HG03025 (cell line): ENCODE measurements at regions not wholly inside any gene's neighbourhood (a gene's known extent, or its start where the extent isn't known, plus 50 kb on each side); places are given as distances from the start of the nearest gene placed in this dataset.

ENCODE experiments used
- ATAC-seq: cut with Tn5 transposase; IDR thresholded peaks from one replicate; pipeline ENCODE4 v1.9.1; 2021; ENCODE audit warnings: mild to moderate bottlenecking, moderate library complexity; ENCODE audit not compliant: unreplicated experiment, low FRiP score

DNA sequence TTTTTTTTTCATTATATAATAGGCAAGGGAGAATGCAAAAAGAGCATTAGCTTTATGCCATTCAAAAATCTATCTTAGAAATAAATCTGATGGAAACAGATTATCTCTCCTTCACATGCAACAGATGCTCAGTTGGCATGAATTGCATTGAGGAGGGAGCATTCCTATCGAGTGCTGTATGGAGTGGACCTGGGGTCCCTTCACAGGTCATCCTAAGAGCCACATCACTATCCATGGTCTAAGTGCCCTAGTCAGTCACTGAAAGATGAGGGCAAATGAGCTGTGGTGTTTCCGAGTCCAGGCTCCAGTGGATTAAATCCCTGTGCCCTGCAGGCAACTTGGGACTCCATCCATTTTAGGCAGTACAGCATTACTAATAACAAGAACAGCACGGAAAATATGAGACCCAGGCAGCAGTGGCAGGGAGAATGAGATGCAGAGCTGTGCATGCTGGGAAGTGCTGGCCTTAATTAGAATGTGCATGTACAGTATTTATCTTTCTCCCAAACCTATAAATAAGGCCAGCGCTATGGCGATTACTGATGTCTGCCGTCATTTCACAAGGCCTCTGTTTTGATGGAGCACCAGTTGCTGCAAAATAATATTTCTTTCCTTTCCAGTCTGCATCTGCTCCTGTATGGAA lies 512.3 kb upstream of the PLXNA2 start:
- no peak for ATAC-seq

DNA sequence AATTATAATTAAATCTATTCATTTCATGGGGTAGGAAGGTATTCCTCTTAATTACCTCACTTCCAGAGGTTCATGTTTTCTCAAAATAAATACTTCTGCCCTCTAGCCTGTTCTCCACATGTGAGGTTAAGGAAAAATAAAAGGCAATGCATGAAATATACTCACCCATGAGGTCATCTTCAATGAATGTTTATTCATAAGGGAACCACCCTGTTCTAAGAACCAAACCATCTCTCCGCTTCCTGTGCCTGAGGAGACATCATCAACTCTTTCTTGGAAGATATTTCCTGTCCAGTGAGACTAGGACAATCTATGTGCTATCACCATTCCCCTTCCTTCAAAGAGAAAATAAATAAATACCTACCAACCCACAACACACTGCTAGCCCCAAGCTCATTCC lies 513.7 kb upstream of the PLXNA2 start:
- ATAC-seq: no peak

DNA sequence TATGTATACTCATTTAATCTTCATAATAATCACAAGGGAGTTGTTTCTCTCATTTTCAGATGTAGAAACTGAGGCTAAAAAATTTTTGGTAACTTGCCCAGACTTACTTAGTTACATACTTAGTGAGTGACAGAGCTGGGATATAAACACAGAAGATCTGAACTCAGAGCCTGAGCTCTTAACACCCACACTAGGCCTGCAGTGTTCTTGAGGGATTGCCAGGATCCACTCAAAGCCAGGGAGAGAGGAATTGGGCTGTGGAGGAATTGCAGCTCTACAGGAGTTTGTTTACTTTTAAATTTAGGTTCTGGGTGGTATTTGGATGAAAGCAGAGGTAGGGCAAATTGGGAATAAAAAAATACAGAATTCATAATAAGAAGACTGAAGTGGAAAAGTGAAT lies 515.1 kb upstream of the PLXNA2 start:
- no peak for ATAC-seq

DNA sequence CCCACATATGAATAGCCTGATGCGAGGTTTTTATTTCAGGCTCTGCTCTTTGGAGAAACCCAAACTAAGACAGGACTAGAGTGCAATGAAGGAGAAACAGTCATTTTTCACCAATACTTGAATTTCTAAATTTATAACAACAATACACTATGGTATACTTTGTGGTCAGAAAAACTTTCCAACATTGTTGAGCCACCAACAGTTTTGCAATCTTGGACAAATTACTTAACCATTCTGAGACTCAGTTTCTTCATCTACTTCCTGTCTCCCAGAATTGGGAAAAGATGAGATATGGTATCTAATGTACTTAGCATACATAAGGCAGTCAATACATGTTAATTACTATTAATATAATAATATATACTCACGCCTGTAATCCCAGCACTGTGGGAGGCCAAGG lies 519.8 kb upstream of the PLXNA2 start:
- ATAC-seq: no peak

DNA sequence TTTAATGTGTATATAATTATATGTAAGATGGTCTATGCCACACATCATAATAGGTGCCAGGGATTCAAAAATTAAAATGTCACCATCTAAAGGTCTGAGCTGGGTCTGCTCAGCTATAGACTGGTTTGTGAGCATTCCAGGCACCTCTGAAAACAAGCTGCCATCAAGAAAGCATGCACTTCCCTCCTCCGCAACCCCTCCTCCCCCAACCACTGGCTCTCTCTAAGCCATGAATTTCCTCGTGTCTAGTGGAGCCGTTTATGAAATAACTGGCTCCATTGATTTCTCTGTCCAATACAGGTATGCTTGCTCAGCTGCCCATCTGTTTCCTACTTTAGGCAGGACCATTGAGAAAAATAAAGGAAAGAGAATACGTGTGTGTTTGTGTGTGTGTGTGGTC lies 522.6 kb upstream of the PLXNA2 start:
- ATAC-seq: no peak

DNA sequence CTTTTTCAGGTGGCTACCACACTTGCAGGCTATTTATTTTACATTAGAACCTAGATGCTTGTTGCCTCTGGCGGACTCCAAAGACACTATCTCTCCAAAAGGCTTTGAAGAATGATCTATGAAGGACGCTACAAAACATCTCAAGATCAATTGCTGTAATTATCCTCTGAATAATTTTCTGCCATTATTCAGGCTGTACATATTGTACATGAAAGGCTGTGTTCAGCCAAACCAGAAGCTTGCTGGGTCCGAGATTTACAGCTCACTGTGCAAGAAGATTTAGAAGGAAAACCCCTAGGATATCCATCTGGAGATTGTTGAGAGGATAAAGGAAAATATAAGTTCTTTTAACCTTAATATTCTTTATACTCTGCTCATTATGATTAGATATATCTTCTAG lies 523.6 kb upstream of the PLXNA2 start:
- ATAC-seq: no peak

DNA sequence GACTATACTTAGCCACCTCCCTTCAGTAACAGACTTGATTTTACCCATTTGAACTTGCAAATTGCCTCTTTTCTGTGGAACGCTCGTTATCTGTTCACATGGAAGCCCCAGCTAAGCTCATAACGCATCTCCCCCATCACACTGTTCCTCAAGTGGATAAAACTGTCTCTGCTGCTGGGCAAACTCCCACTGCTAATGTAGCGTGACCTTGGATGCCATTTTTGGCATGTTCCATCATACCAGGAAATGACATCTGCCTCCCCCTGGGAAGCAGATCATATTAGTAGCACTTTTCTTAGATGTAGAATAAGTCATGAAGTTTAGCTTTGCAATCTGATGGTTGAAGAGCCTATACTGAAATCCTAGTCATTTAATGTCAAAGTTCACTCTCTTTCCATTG lies 528.7 kb upstream of the PLXNA2 start:
- no peak for ATAC-seq

DNA sequence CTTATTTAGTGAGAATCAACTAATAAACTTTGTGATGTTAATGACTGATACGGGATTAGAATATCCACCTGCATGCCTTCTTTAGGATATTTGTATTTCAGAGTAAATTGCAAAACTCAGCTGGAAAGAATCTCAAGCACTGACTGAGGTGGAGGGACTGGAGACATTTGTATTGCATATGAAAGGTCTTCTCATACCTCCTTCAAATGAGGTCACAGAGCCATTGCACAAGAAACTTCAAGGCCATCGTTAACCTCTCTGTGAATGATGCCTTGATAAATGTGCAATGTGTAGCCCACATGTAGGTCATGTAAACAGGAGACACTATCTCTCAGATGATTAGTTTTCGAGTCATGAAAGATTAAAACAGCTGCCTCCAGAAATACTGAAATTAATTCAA lies 531.7 kb upstream of the PLXNA2 start:
- ATAC-seq: no peak

DNA sequence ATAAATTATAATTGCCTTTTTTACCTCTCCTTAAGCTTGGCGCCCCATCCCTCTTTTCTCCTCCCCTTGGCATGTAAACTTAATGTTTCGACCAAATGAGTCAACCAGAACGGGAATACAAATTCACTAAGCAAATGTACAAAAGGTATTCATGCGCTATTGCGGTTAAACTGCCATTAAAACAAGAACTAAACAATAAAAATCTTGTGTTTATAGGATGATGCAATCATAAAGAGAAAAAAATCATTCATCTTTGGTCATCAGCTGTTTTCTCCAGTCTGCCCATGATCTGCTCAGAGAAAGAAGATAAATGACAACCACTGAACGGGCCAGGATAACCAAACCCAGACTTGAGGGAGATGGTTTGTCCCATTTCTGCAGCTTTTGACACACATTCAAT lies 534.2 kb upstream of the PLXNA2 start:
- ATAC-seq: no peak

DNA sequence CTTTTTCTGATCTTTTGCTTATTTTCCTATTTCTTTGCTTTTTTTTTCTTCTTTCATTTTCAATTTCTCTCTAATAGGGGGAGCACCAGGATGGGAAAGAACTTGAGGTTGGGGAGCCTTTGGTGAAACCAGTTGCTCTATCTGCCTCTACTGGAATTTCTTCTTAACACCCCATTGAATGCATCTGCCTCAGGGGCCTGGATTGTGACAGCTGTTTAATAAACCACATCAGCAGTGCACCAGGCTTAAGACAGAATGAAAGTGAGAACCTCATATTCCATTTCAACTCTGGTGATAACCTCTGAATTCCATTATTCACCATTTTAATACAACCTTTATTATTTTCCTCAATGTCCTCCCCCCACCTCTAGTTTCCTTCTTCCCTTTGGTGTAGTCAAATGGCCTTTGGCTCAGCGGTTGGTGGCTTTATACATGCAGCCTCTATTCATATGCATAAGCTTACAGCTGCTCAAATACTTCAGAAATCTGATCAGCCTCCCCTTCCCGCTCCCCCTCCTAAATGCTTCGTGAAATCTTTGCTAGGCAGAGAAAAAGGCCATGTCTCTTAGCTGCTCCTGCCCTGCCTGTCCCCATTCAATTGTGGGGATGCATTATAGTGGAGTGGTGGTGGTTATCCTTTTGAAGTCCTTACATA lies 537.3 kb upstream of the PLXNA2 start:
- no peak for ATAC-seq

DNA sequence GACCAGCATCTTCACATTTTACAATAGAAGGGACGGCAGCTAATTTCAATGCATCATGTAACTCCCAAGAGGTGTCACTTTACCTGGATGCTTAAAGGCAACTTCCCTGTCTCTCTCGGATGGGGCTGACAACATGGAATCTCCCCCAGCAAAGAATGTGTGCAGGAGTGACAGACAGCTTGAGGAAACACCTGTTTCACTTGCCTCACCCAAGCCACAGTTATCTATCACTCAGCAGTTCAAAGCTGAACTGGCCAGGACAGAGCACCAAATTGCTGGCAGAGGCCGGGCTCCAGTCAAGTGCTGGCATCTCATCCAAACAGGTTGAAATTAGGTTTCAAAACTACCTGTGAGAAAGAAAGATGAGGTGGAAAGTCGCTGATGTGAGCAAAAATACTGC lies 538.0 kb upstream of the PLXNA2 start:
- no peak for ATAC-seq

DNA sequence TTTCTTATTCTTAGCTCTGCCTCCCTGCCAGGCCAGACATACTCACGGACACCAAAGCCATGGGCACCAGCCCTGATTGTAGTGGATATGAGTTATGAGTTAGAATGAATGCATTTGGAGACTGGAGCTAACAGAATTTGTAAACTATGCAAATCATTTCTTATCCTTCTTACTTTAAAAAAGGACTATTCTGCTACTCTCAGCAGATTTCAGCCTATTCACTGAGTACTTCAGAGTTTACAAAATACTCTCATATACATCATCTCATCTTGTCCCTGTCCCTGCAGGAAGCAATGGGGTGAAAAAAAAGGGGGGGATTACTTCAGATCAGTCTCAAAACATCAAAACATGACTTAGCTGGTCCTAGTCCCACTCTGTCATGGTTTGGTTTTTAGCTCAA lies 541.4 kb upstream of the PLXNA2 start:
- ATAC-seq: no peak

DNA sequence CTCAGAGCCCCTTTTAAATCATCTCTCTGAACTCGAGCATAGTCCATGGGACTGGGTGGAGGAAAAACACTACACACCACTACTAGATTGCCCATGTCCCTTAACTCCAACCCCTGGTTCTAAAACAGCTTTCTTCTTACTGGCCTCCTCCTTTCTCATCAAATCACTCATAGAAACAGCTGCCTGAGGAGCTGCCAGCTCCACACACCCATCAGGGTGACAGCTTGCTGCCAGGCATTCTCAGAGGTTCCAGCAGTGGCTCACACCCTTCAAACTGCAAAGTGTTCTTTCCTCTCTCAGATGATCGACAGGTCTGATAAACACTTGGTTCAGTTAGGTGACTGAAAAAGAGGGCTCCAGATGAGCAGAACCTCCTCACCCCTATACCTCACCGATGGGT lies 543.0 kb upstream of the PLXNA2 start:
- ATAC-seq: no peak

DNA sequence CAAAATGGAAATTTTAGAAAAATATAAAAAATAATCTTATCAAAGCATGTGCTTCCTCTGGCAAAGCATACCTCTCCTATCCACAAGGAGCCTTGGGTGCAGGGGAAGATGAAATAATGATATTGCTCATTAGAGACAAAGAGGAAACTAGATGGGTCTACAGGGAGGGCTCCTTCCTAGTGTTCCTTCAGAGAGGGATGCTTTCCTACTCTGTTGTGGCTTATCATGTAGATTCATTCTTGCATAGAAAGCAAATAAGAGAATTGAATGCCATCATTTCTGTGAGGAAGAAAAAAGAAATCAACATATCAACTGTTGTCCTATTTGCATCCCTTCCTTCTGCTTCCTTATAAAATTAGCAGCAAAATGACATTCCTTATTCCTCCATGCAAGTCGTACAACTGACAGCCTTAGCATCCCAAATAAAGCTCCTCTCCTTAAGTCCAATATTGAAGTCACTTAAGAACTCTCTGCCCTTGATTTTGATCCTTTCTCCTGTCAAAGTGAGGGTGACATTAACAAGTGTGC lies 543.9 kb upstream of the PLXNA2 start:
- ATAC-seq: no peak

DNA sequence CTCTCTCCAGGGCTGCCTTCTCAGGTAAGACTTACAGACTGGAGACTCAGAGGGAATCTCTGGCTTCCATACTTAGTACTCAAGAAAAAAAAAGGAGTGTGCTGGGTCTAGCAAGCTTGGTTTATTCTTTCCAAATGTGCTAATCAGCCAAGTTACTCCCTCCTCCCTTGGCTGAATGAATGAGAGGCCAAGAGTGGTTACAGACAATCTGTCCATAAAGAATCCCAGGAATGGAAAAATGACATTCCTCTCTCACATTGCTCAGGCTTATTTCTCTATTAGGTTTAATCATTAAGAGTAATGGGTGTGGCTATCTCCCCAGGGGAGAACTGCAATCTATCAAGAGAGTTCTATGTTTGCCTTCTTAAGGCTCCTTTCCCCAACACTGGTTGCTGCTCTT lies 547.3 kb upstream of the PLXNA2 start:
- no peak for ATAC-seq

DNA sequence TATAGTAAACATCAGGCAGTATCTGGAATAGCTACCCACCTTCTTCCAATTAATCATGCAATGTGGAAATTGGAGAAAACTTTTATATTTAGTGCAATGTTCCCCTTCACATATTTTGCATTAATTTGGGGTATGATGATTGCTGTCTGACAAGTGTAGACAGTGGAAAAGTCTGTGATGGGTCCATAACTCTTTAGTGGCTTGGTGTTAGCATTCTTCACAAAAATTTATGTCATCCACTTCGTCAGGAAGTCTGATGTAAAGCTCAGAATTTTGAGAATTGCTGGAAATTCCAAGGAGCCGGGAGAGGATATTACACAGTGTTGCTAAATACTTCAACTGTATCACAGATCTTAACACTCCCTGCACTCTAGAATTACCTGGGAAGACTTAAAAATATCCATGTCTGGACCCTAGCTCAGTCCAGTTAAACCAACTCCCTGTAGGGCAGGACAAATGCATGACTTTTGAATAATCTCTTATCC lies 549.7 kb upstream of the PLXNA2 start:
- no peak for ATAC-seq

DNA sequence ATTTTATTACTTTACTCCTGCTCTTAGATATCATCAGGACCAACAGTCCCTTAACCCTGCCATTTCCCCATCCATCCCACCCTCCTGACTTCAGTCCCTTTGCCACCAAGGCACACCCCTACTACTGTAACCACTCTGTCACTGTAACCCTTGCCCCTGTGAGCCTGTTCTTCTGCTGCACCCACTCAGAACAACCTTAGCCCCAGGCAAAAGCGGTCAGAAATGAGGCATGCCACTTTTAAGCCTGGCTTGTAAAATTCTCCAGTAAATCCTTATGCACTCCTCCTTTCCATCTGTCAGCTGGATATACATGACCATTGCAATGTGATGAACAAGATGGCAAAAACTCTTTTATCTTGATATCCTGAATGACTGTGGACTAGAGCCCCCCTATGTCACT lies 555.0 kb upstream of the PLXNA2 start:
- ATAC-seq: no peak

DNA sequence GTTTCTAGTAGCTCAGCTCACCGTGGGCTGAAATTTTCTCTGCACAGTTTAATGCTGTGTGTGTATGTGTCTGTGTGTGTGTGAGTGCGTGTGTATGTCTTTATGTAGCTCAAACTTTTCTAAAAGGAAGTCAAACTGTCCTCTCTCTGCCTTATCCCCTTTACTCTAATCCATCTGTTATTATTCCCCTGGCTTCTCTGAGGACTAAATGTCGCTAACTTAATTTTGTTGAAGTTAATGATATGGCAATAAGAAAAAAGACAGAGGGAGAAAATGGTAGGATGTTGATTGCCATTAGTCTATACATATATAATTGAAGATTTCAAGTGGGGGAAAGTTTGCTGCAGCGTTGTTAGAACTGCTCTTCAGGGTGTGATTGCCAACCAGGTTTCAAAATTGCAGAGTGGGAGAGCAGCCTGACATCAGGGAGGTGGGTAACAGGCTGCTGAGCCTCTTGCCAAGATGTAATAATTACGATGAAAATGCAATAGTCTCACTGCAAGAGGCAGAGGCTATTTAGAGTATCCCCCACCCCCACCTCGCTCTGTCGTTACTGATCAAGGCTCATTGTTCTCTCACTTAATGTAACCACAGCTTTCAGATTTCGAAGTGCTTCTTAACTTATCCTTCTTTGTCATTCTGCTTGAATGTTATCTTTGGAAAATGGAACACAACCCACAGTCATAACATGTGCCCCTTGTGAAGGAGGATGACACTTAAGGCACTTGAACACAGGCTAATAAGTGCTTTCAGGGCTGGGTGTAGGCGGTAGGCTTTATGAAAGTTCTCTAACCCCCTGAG lies 559.0 kb upstream of the PLXNA2 start:
- no peak for ATAC-seq

DNA sequence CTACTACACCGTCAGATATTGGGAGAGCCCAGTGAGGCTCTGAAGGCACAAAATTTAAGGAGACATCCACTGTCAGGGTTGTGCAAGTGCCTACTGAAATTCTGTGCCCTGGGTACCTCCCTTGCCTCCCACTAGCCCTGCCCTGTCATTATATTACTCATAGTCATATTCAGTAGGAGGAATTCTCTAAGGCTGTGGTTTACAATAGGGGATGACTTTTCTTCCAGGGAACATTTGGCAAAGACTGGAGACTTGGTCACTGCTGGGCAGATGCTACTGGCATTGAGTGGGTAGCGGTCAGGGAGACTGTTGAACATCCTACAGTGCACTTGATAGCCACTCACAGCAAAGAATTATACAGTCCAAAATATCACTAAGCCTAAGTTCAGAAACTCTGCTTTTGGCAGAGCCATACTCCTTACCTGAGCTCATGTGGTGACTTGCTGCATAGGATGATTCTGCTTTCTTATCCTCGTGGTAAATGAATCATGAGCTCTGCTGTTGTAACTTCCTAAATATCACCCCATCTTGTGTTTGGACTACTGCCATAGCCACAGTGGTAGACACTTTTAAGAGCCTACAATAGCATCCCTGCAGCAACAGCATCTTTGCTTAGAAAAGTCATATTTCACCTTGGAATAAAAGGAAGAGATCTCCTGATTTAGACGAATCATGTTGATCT lies 563.4 kb upstream of the PLXNA2 start:
- no peak for ATAC-seq

DNA sequence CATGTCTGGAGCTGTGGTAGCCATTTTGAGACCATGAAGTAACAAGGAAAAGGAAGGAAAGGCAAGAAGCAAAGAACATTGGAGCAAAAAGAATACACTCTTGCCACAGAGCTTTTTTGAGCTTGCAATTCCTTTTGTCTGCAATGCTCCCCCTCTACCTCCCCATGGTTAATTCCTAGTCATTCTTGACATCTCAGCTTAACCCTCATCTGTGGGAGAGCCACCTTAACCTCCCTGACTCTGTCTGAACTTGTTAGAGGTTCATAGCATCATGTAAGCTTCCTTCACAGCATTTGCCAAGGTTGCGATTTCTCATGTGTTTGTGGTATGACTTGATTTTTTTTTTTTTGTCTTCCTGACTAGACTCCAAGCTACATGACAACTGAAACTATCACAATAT lies 564.1 kb upstream of the PLXNA2 start:
- ATAC-seq: no peak

DNA sequence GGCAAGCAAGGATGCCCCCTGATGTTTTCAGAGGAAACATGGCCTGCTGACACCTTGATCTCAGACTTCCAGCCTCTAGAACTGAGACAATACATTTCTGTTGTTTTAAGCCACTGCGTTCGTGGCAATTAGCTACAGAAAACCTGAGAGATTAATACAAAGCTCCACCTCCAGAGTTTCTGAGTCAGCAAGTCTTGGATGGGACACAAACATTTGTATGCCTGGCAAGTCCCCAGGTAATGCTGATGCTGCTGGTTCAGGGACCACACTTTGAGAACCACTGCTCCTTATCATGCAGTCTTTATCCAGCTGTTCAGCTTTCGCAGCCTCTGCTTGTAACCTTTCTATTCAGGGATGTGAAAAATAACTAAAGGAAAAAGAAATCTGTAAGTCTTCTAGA lies 565.7 kb upstream of the PLXNA2 start:
- ATAC-seq: no peak
